ENCODE measurements at regions not wholly inside any gene's neighbourhood (a gene's known extent, or its start where the extent isn't known, plus 50 kb on each side); places are given as distances from the start of the nearest gene placed in this dataset.

GRCh38 chr11:104410336-104410735, 246.4 kb upstream of the PDGFD start:
- Histone ChIP-seq H3K9ac (ENCODE audit: low read length) (no peak overlapping the region), H3K4me3 (ENCODE audit: low read depth, low read length) (no peak overlapping the region), H4K12ac (ENCODE audit: low read depth, low read length) (no peak overlapping the region), H3K23ac (ENCODE audit: low read length) (no peak overlapping the region), H2AK5ac (ENCODE audit: low read length) (no peak overlapping the region), H3K79me2 (ENCODE audit: control insufficient read depth, insufficient read depth, low read length, poor library complexity) (no peaks in the 10 kb centered on the region), H4K8ac (ENCODE audit: low read depth, low read length) (no peak overlapping the region), H3K18ac (ENCODE audit: low read length) (no peak overlapping the region), H3K79me1 (ENCODE audit: low read length) (no peaks in the 10 kb centered on the region), H3K4ac (ENCODE audit: low read depth, low read length) (no peak overlapping the region), H3K4me1 (ENCODE audit: control insufficient read depth in 1 of 2, insufficient read depth in 2 of 2, low read length in 2 of 2) (no peaks in the 10 kb centered on the region), H2AFZ (ENCODE audit: insufficient read depth, low read length, poor library complexity) (no peak overlapping the region), H2BK12ac (ENCODE audit: low read length) (no peak overlapping the region), H3K4me2 (ENCODE audit: low read length) (no peak overlapping the region), H3K27me3 (ENCODE audit: insufficient read depth, low read length) (no peaks in the 10 kb centered on the region), H3K9me3 (ENCODE audit: insufficient read depth, low read depth, low read length) (no peaks in the 10 kb centered on the region), H3K36me3 (ENCODE audit: control insufficient read depth in 1 of 2, insufficient read depth in 2 of 2, low read length in 2 of 2) (no peaks in the 10 kb centered on the region), H3K14ac (ENCODE audit: low read length) (no peak overlapping the region), H2BK5ac (ENCODE audit: low read depth, low read length, poor library complexity) (no peak overlapping the region), H4K91ac (ENCODE audit: low read depth, low read length) (no peak overlapping the region), H2BK120ac (ENCODE audit: insufficient read depth, low read length, poor library complexity) (no peak overlapping the region), H3K27ac (ENCODE audit: low read depth, low read length) (no peak overlapping the region)
- WGBS (ENCODE audit: extremely low coverage, insufficient coverage, insufficient read length) = no CpG with 5 or more reads among the region's 2 CpGs
- DNase-seq = no peak

GRCh38 chr11:104408630-104409029, 244.7 kb upstream of the PDGFD start:
- H3K9me3 ChIP-seq (ENCODE audit: insufficient read depth, low read depth, low read length) = no peaks in the 10 kb centered on the region
- no peak overlapping the region for H2BK5ac ChIP-seq (ENCODE audit: low read depth, low read length, poor library complexity)
- H3K27me3 ChIP-seq (ENCODE audit: insufficient read depth, low read length) = no peaks in the 10 kb centered on the region
- no peak overlapping the region for H3K23ac ChIP-seq (ENCODE audit: low read length)
- no peak overlapping the region for H3K4me2 ChIP-seq (ENCODE audit: low read length)
- no peak overlapping the region for H3K27ac ChIP-seq (ENCODE audit: low read depth, low read length)
- no peak overlapping the region for H2AK5ac ChIP-seq (ENCODE audit: low read length)
- no peak overlapping the region for H2AFZ ChIP-seq (ENCODE audit: insufficient read depth, low read length, poor library complexity)
- H3K9ac ChIP-seq (ENCODE audit: low read length) = no peak overlapping the region
- no peak for DNase-seq
- H2BK120ac ChIP-seq (ENCODE audit: insufficient read depth, low read length, poor library complexity) = no peak overlapping the region
- no peak overlapping the region for H4K12ac ChIP-seq (ENCODE audit: low read depth, low read length)
- H3K4me3 ChIP-seq (ENCODE audit: low read depth, low read length) = no peak overlapping the region
- no peak overlapping the region for H2BK12ac ChIP-seq (ENCODE audit: low read length)
- H3K4me1 ChIP-seq (ENCODE audit: control insufficient read depth in 1 of 2, insufficient read depth in 2 of 2, low read length in 2 of 2) = no peaks in the 10 kb centered on the region
- H4K8ac ChIP-seq (ENCODE audit: low read depth, low read length) = no peak overlapping the region
- no peak overlapping the region for H3K18ac ChIP-seq (ENCODE audit: low read length)
- H3K79me2 ChIP-seq (ENCODE audit: control insufficient read depth, insufficient read depth, low read length, poor library complexity) = no peaks in the 10 kb centered on the region
- H3K14ac ChIP-seq (ENCODE audit: low read length) = no peak overlapping the region
- H4K91ac ChIP-seq (ENCODE audit: low read depth, low read length) = no peak overlapping the region
- H3K36me3 ChIP-seq (ENCODE audit: control insufficient read depth in 1 of 2, insufficient read depth in 2 of 2, low read length in 2 of 2) = no peaks in the 10 kb centered on the region
- no peaks in the 10 kb centered on the region for H3K79me1 ChIP-seq (ENCODE audit: low read length)
- no CpG with 5 or more reads among the region's 1 CpG for WGBS (ENCODE audit: extremely low coverage, insufficient coverage, insufficient read length)
- no peak overlapping the region for H3K4ac ChIP-seq (ENCODE audit: low read depth, low read length)

GRCh38 chr11:104405277-104405676, 241.3 kb upstream of the PDGFD start:
- Histone ChIP-seq H2BK5ac (ENCODE audit: low read depth, low read length, poor library complexity) (no peak overlapping the region), H3K23ac (ENCODE audit: low read length) (no peak overlapping the region), H3K4me1 (ENCODE audit: control insufficient read depth in 1 of 2, insufficient read depth in 2 of 2, low read length in 2 of 2) (peaks cover 3 to 6% of the 10 kb centered on the region in 2 experiments), H4K12ac (ENCODE audit: low read depth, low read length) (no peak overlapping the region), H3K27me3 (ENCODE audit: insufficient read depth, low read length) (no peaks in the 10 kb centered on the region), H2BK12ac (ENCODE audit: low read length) (no peak overlapping the region), H4K91ac (ENCODE audit: low read depth, low read length) (no peak overlapping the region), H3K36me3 (ENCODE audit: control insufficient read depth in 1 of 2, insufficient read depth in 2 of 2, low read length in 2 of 2) (no peaks in the 10 kb centered on the region), H3K4me2 (ENCODE audit: low read length) (no peak overlapping the region), H2AFZ (ENCODE audit: insufficient read depth, low read length, poor library complexity) (no peak overlapping the region), H4K8ac (ENCODE audit: low read depth, low read length) (no peak overlapping the region), H3K79me2 (ENCODE audit: control insufficient read depth, insufficient read depth, low read length, poor library complexity) (no peaks in the 10 kb centered on the region), H3K4me3 (ENCODE audit: low read depth, low read length) (no peak overlapping the region), H3K27ac (ENCODE audit: low read depth, low read length) (no peak overlapping the region), H3K9ac (ENCODE audit: low read length) (no peak overlapping the region), H3K14ac (ENCODE audit: low read length) (no peak overlapping the region), H3K18ac (ENCODE audit: low read length) (no peak overlapping the region), H3K4ac (ENCODE audit: low read depth, low read length) (no peak overlapping the region), H2BK120ac (ENCODE audit: insufficient read depth, low read length, poor library complexity) (no peak overlapping the region), H2AK5ac (ENCODE audit: low read length) (no peak overlapping the region), H3K9me3 (ENCODE audit: insufficient read depth, low read depth, low read length) (no peaks in the 10 kb centered on the region), H3K79me1 (ENCODE audit: low read length) (peaks cover 2% of the 10 kb centered on the region)
- WGBS (ENCODE audit: extremely low coverage, insufficient coverage, insufficient read length) = no CpG with 5 or more reads among the region's 1 CpG
- DNase-seq = no peak

GRCh38 chr11:104404231-104405175, 240.6 kb upstream of the PDGFD start:
- no peak overlapping the region for H2AFZ ChIP-seq (ENCODE audit: insufficient read depth, low read length, poor library complexity)
- no peaks in the 10 kb centered on the region for H3K79me2 ChIP-seq (ENCODE audit: control insufficient read depth, insufficient read depth, low read length, poor library complexity)
- no peaks in the 10 kb centered on the region for H3K36me3 ChIP-seq (ENCODE audit: control insufficient read depth in 1 of 2, insufficient read depth in 2 of 2, low read length in 2 of 2)
- no peak overlapping the region for H3K4ac ChIP-seq (ENCODE audit: low read depth, low read length)
- H3K27me3 ChIP-seq (ENCODE audit: insufficient read depth, low read length) = no peaks in the 10 kb centered on the region
- H3K18ac ChIP-seq (ENCODE audit: low read length) = no peak overlapping the region
- H3K23ac ChIP-seq (ENCODE audit: low read length) = no peak overlapping the region
- no peak overlapping the region for H3K14ac ChIP-seq (ENCODE audit: low read length)
- H2BK12ac ChIP-seq (ENCODE audit: low read length) = no peak overlapping the region
- no peak overlapping the region for H3K4me3 ChIP-seq (ENCODE audit: low read depth, low read length)
- no peak overlapping the region for H4K12ac ChIP-seq (ENCODE audit: low read depth, low read length)
- no peak overlapping the region for H2AK5ac ChIP-seq (ENCODE audit: low read length)
- H2BK5ac ChIP-seq (ENCODE audit: low read depth, low read length, poor library complexity) = no peak overlapping the region
- no peaks in the 10 kb centered on the region for H3K9me3 ChIP-seq (ENCODE audit: insufficient read depth, low read depth, low read length)
- DNase-seq = no peak
- no peak overlapping the region for H3K27ac ChIP-seq (ENCODE audit: low read depth, low read length)
- H4K8ac ChIP-seq (ENCODE audit: low read depth, low read length) = no peak overlapping the region
- H3K9ac ChIP-seq (ENCODE audit: low read length) = no peak overlapping the region
- peaks cover 3 to 6% of the 10 kb centered on the region in 2 experiments for H3K4me1 ChIP-seq (ENCODE audit: control insufficient read depth in 1 of 2, insufficient read depth in 2 of 2, low read length in 2 of 2)
- WGBS (ENCODE audit: extremely low coverage, insufficient coverage, insufficient read length) = no CpG with 5 or more reads among the region's 3 CpGs
- H3K4me2 ChIP-seq (ENCODE audit: low read length) = no peak overlapping the region
- no peak overlapping the region for H4K91ac ChIP-seq (ENCODE audit: low read depth, low read length)
- no peak overlapping the region for H2BK120ac ChIP-seq (ENCODE audit: insufficient read depth, low read length, poor library complexity)
- H3K79me1 ChIP-seq (ENCODE audit: low read length) = peaks cover 2% of the 10 kb centered on the region

Measured in trophoblast cell (in vitro differentiated cells and primary cell).